ENCODE measurements at regions not wholly inside any gene's neighbourhood (a gene's known extent, or its start where the extent isn't known, plus 50 kb on each side); places are given as distances from the start of the nearest gene placed in this dataset.
"Not testable (repeated sequence)": the region's sequence is repeated elsewhere in the genome, so short reads cannot be mapped to it uniquely, and the experiment has no call there.

GRCh38 chr6:8174571-8174970 lies 72.2 kb upstream of the EEF1E1 start:
- DNase-seq: no peak

GRCh38 chr6:8172530-8172929 lies 70.2 kb upstream of the EEF1E1 start:
- no peak for DNase-seq

GRCh38 chr6:8170754-8171153 lies 68.4 kb upstream of the EEF1E1 start:
- DNase-seq: no peak

DNA sequence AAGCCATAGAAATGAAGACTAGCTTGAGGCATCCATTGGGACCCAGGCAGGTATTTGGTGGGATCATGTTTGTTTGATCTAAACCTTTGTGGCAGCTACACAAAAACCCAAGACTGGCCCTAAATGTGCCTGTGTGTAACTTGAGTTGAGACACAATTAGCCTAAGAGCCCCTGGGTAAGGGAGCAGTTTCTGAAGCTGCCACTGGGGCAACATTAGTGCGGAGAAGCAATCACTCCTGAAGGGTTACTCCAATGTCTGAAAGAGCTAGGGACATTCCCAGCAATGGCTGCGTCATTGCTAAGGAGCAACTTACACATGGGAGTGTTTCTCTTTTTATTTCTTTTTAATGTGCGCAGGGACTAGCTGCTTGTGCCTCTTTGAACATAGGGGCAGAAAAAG lies 67.9 kb upstream of the EEF1E1 start:
- DNase-seq: no peak

- DNase-seq: no peak
Measured at GRCh38 chr6:8166156-8166555, 63.8 kb upstream of the EEF1E1 start.

GRCh38 chr6:8165008-8165407 lies 62.7 kb upstream of the EEF1E1 start:
- DNase-seq: not testable (repeated sequence)

DNA sequence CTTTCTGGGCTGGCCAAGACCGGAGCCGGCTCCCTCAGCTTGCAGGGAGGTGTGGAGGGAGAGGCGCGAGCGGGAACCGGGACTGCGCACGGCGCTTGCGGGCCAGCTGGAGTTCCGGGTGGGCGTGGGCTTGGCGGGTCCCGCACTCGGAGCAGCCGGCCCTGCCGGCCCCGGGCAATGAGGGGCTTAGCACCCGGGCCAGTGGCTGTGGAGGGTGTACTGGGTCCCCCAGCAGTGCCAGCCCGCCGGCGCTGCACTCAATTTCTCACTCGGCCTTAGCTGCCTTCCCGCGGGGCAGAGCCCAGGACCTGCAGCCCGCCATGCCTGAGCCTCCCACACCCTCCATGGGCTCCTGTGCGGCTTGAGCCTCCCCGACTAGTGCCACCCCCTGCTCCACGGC lies 61.9 kb upstream of the EEF1E1 start:
- DNase-seq: not testable (repeated sequence)

GRCh38 chr6:8159966-8160365 lies 57.6 kb upstream of the EEF1E1 start:
- DNase-seq: no peak

GRCh38 chr6:8157839-8158238 lies 55.5 kb upstream of the EEF1E1 start:
- no peak for DNase-seq

DNA sequence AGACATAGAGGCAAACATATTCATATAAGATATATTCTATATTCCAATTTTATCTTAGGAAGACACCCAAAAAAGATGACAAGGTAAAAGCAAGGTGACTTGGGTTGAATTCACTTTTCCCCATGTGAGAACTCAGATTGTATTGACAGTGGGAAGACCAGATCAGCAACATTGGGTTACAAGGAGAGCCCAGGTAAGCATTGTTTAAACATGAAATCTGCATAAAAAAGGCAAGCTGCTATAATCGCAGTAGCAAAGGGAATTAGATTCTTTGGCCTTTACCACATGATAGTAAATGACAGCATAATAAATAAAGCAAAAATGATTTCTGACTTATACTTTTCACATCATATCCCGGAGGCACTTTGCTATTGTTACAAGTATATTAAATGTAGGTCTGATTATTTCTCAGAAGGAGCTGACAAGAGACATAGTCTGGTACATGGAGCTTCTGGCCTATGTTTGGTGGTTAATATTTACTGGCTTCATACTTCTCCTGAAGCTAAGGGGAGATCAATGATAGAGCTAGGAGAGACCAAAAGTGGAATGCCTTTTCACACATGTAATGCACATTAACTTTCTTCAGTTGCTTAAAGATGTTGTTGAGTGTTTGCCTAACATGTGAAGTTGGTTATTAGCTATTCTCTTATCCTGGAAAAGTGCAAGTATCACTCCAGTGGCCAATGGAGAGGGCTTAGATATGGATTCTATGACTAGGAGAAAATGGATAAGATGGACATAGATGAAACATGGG lies 53.1 kb upstream of the EEF1E1 start:
- no peak for DNase-seq
